ENCODE measurements at regions not wholly inside any gene's neighbourhood (a gene's known extent, or its start where the extent isn't known, plus 50 kb on each side); places are given as distances from the start of the nearest gene placed in this dataset.

DNA sequence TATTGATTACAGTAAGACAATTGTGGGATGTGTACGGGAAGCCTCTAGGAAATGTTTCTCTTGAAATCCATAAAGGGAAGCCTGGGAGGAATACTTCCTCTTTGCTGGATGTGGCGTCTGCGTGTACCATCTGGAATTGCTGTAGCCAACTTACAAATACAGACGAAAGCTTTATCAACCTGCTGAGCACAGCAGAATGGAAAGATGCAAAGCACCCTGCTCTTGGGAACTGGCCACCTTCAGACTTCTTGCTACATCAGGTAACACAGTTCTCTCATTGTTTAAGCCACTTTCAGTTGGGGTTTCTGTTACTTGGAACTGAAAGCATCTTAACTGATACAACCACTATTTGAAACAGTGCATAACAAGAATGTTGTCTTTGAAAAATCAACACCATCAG, 213.8 kb downstream of the HRH4 start:
- CTCF ChIA-PET (ENCODE audit: unreplicated experiment): no interaction called here

DNA sequence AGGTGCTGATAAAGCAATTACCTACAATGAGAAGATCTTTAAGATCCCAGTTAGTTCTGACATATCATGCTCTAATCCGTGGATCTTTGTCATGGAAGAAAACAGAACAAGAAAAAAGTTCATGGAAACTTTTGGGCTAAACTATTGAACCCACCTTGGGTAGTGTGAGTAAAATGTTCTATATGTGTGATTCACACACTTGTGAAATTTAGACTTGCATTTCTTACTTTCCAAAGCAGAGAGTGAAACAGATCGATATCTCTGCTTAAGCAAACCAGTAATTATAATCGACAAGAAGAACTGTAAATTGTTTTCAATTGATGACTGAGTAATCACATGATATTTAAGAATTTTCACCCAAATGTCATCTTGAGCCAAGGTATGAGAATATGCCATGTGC, 214.2 kb downstream of the HRH4 start:
- H3K4me1 ChIP-seq (ENCODE audit: insufficient read depth, low read length, poor library complexity, severe bottlenecking): no peaks in the 10 kb centered on the region
- no peak overlapping the region for H3K4me3 ChIP-seq (ENCODE audit: low read depth, low read length, poor library complexity, severe bottlenecking)
- H3K36me3 ChIP-seq (ENCODE audit: insufficient read depth, low read length): no peaks in the 10 kb centered on the region
- no peaks in the 10 kb centered on the region for H3K79me2 ChIP-seq (ENCODE audit: insufficient read depth, low read depth, low read length)
- intact Hi-C loops (cut with micrococcal nuclease; ENCODE audit: unreplicated experiment): loop anchor here (10.0 kb wide), 2 partner anchors 70 to 130 kb away; no protein-coding TSS in a partner anchor
- ChIA-PET POLR2A (no interaction called here), CTCF (ENCODE audit: unreplicated experiment) (no interaction called here)
- H3K9me2 ChIP-seq (ENCODE audit: insufficient read depth, low read length): no peaks in the 10 kb centered on the region
- BruUV-seq (replicated peaks): no TSS peak
- no peak overlapping the region for H3K27ac ChIP-seq (ENCODE audit: low read depth, low read length, poor library complexity, severe bottlenecking)
- no peaks in the 10 kb centered on the region for H3K9me3 ChIP-seq (ENCODE audit: low read length)
- no peak overlapping the region for H3K4me2 ChIP-seq (ENCODE audit: low read length)
- no peak for DNase-seq (ENCODE audit: low spot score)
- no peak for TF ChIP-seq CTCF (conservative IDR thresholded peaks at IDR 0.05; ENCODE audit: low read length)
- TF ChIP-seq EZH2phosphoT487 (IDR thresholded peaks at IDR 0.05; ENCODE audit: borderline replicate concordance, low read depth, low read length): no peak
- H4K20me1 ChIP-seq (ENCODE audit: insufficient read depth, low read length): no peaks in the 10 kb centered on the region
- no peak overlapping the region for H2AFZ ChIP-seq (ENCODE audit: low read length)

More for the DNA sequence above, 213.8 kb downstream of the HRH4 start:
- POLR2A ChIA-PET: no interaction called here
- no peak overlapping the region for H3K4me2 ChIP-seq (ENCODE audit: low read length)
- intact Hi-C loops (cut with micrococcal nuclease; ENCODE audit: unreplicated experiment): loop anchor here (10.0 kb wide), 2 partner anchors 69 to 129 kb away; no protein-coding TSS in a partner anchor
- no peak overlapping the region for H3K4me3 ChIP-seq (ENCODE audit: low read depth, low read length, poor library complexity, severe bottlenecking)
- no peak for TF ChIP-seq CTCF (conservative IDR thresholded peaks at IDR 0.05; ENCODE audit: low read length)
- TF ChIP-seq EZH2phosphoT487 (IDR thresholded peaks at IDR 0.05; ENCODE audit: borderline replicate concordance, low read depth, low read length): no peak
- H2AFZ ChIP-seq (ENCODE audit: low read length): no peak overlapping the region
- no peaks in the 10 kb centered on the region for H3K9me2 ChIP-seq (ENCODE audit: insufficient read depth, low read length)
- no peaks in the 10 kb centered on the region for H4K20me1 ChIP-seq (ENCODE audit: insufficient read depth, low read length)
- H3K36me3 ChIP-seq (ENCODE audit: insufficient read depth, low read length): no peaks in the 10 kb centered on the region
- BruUV-seq (replicated peaks): no TSS peak
- H3K4me1 ChIP-seq (ENCODE audit: insufficient read depth, low read length, poor library complexity, severe bottlenecking): no peaks in the 10 kb centered on the region
- no peak for DNase-seq (ENCODE audit: low spot score)
- H3K9me3 ChIP-seq (ENCODE audit: low read length): no peaks in the 10 kb centered on the region
- no peaks in the 10 kb centered on the region for H3K79me2 ChIP-seq (ENCODE audit: insufficient read depth, low read depth, low read length)
- no peak overlapping the region for H3K27ac ChIP-seq (ENCODE audit: low read depth, low read length, poor library complexity, severe bottlenecking)

DNA sequence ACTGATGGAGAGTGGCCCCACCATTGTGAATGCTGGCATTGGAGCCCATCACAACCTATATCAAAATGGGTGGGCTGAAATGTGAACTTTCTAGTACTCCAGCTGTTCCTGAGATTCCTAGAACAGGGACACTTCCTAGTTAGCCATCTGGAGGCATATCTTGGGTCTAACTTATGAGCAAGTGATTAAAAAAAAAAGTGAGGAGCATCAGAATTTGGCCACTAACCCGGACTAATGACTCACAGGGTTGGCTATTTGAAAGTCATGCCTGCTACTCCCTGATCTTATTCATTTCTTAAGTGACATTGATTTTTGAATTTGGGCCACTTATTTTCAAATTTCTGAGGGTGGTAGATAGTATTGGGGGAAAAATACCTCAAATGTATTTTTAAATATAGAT, 216.6 kb downstream of the HRH4 start:
- Histone ChIP-seq H3K4me2 (ENCODE audit: low read length) (no peak overlapping the region), H3K79me2 (ENCODE audit: insufficient read depth, low read depth, low read length) (no peaks in the 10 kb centered on the region), H2AFZ (ENCODE audit: low read length) (no peak overlapping the region), H3K4me1 (ENCODE audit: insufficient read depth, low read length, poor library complexity, severe bottlenecking) (no peaks in the 10 kb centered on the region), H3K4me3 (ENCODE audit: low read depth, low read length, poor library complexity, severe bottlenecking) (no peak overlapping the region), H3K27ac (ENCODE audit: low read depth, low read length, poor library complexity, severe bottlenecking) (no peak overlapping the region), H4K20me1 (ENCODE audit: insufficient read depth, low read length) (no peaks in the 10 kb centered on the region), H3K9me3 (ENCODE audit: low read length) (no peaks in the 10 kb centered on the region), H3K36me3 (ENCODE audit: insufficient read depth, low read length) (no peaks in the 10 kb centered on the region), H3K9me2 (ENCODE audit: insufficient read depth, low read length) (no peaks in the 10 kb centered on the region)
- POLR2A ChIA-PET: no interaction called here
- no TSS peak for BruUV-seq (replicated peaks)
- TF ChIP-seq CTCF (conservative IDR thresholded peaks at IDR 0.05; ENCODE audit: low read length): no peak
- no peak for TF ChIP-seq EZH2phosphoT487 (IDR thresholded peaks at IDR 0.05; ENCODE audit: borderline replicate concordance, low read depth, low read length)
- intact Hi-C loops (cut with micrococcal nuclease; ENCODE audit: unreplicated experiment): loop anchor here (10.0 kb wide), 2 partner anchors 72 to 132 kb away; no protein-coding TSS in a partner anchor
- no peak for DNase-seq (ENCODE audit: low spot score)
- CTCF ChIA-PET (ENCODE audit: unreplicated experiment): no interaction called here

Data from OCI-LY7 (cell line).